ENCODE measurements at regions not wholly inside any gene's neighbourhood (a gene's known extent, or its start where the extent isn't known, plus 50 kb on each side); places are given as distances from the start of the nearest gene placed in this dataset.

- H3K4me2 ChIP-seq (ENCODE audit: insufficient read depth, low read length): no peak overlapping the region
- no peaks in the 10 kb centered on the region for H3K79me2 ChIP-seq (ENCODE audit: insufficient read depth, low read length)
- H3K4me3 ChIP-seq (ENCODE audit: low read depth in 1 of 2, low read length in 2 of 2): no peak overlapping the region
- H3K27ac ChIP-seq (ENCODE audit: low read length): no peak overlapping the region
- H4K20me1 ChIP-seq (ENCODE audit: insufficient read depth, low read length): no peaks in the 10 kb centered on the region
- H3K27me3 ChIP-seq (ENCODE audit: insufficient read depth, low read length, poor library complexity): no peaks in the 10 kb centered on the region
- H3K4me1 ChIP-seq (ENCODE audit: insufficient read depth, low read length): no peaks in the 10 kb centered on the region
- TF ChIP-seq EZH2 (IDR thresholded peaks at IDR 0.05; ENCODE audit: borderline replicate concordance, low read depth, low read length, severe bottlenecking) (no peak), CTCF (IDR thresholded peaks at IDR 0.05; ENCODE audit: borderline replicate concordance, extremely low read depth, low read length, poor library complexity, severe bottlenecking) (no peak)
- no peak overlapping the region for H3K9ac ChIP-seq (ENCODE audit: low read depth, low read length)
- DNase-seq: no peak
- no peak overlapping the region for H2AFZ ChIP-seq (ENCODE audit: low read depth, low read length)
- H3K9me3 ChIP-seq (ENCODE audit: insufficient read depth, low read length, severe bottlenecking): no peaks in the 10 kb centered on the region
- no peaks in the 10 kb centered on the region for H3K36me3 ChIP-seq (ENCODE audit: insufficient read depth, low read length)
- ATAC-seq (ENCODE audit: insufficient read depth, low read depth): no peak
Observed at GRCh38 chr9:99391937-99392594, 170.0 kb downstream of the SEC61B start.

- no peaks in the 10 kb centered on the region for H3K4me1 ChIP-seq (ENCODE audit: insufficient read depth, low read length)
- no peak overlapping the region for H3K4me3 ChIP-seq (ENCODE audit: low read depth in 1 of 2, low read length in 2 of 2)
- H3K27ac ChIP-seq (ENCODE audit: low read length): no peak overlapping the region
- no peaks in the 10 kb centered on the region for H3K27me3 ChIP-seq (ENCODE audit: insufficient read depth, low read length, poor library complexity)
- H3K4me2 ChIP-seq (ENCODE audit: insufficient read depth, low read length): no peak overlapping the region
- no peak overlapping the region for H2AFZ ChIP-seq (ENCODE audit: low read depth, low read length)
- no peak overlapping the region for H3K9ac ChIP-seq (ENCODE audit: low read depth, low read length)
- no peak for DNase-seq
- no peaks in the 10 kb centered on the region for H3K79me2 ChIP-seq (ENCODE audit: insufficient read depth, low read length)
- no peaks in the 10 kb centered on the region for H3K9me3 ChIP-seq (ENCODE audit: insufficient read depth, low read length, severe bottlenecking)
- no peak for ATAC-seq (ENCODE audit: insufficient read depth, low read depth)
- no peaks in the 10 kb centered on the region for H3K36me3 ChIP-seq (ENCODE audit: insufficient read depth, low read length)
- no peaks in the 10 kb centered on the region for H4K20me1 ChIP-seq (ENCODE audit: insufficient read depth, low read length)
- TF ChIP-seq EZH2 (IDR thresholded peaks at IDR 0.05; ENCODE audit: borderline replicate concordance, low read depth, low read length, severe bottlenecking): no peak
- TF ChIP-seq CTCF (IDR thresholded peaks at IDR 0.05; ENCODE audit: borderline replicate concordance, extremely low read depth, low read length, poor library complexity, severe bottlenecking): no peak
Observed at GRCh38 chr9:99392986-99393385, 170.9 kb downstream of the SEC61B start.

- H3K4me2 ChIP-seq (ENCODE audit: insufficient read depth, low read length): no peak overlapping the region
- no peaks in the 10 kb centered on the region for H3K79me2 ChIP-seq (ENCODE audit: insufficient read depth, low read length)
- no peaks in the 10 kb centered on the region for H3K9me3 ChIP-seq (ENCODE audit: insufficient read depth, low read length, severe bottlenecking)
- H3K4me1 ChIP-seq (ENCODE audit: insufficient read depth, low read length): no peaks in the 10 kb centered on the region
- DNase-seq (no peak), ATAC-seq (ENCODE audit: insufficient read depth, low read depth) (no peak)
- H2AFZ ChIP-seq (ENCODE audit: low read depth, low read length): no peak overlapping the region
- H4K20me1 ChIP-seq (ENCODE audit: insufficient read depth, low read length): no peaks in the 10 kb centered on the region
- H3K27ac ChIP-seq (ENCODE audit: low read length): no peak overlapping the region
- H3K4me3 ChIP-seq (ENCODE audit: low read depth in 1 of 2, low read length in 2 of 2): no peak overlapping the region
- no peak overlapping the region for H3K9ac ChIP-seq (ENCODE audit: low read depth, low read length)
- no peaks in the 10 kb centered on the region for H3K36me3 ChIP-seq (ENCODE audit: insufficient read depth, low read length)
- H3K27me3 ChIP-seq (ENCODE audit: insufficient read depth, low read length, poor library complexity): no peaks in the 10 kb centered on the region
- TF ChIP-seq EZH2 (IDR thresholded peaks at IDR 0.05; ENCODE audit: borderline replicate concordance, low read depth, low read length, severe bottlenecking) (no peak), CTCF (IDR thresholded peaks at IDR 0.05; ENCODE audit: borderline replicate concordance, extremely low read depth, low read length, poor library complexity, severe bottlenecking) (no peak)
Observed at GRCh38 chr9:99393993-99394392, 171.9 kb downstream of the SEC61B start.

Measured in DND-41 (cell line).